Activated naive CD4-positive, alpha-beta T cell treated with anti-CD3 and anti-CD28 coated beads, Interleukin-2, amount 50 U/mL, for 24 hours (primary cell): ENCODE measurements at regions not wholly inside any gene's neighbourhood (a gene's known extent, or its start where the extent isn't known, plus 50 kb on each side); places are given as distances from the start of the nearest gene placed in this dataset.
"Not testable (repeated sequence)": the region's sequence is repeated elsewhere in the genome, so short reads cannot be mapped to it uniquely, and the experiment has no call there.

Experiments used
- H3K27ac Mint-ChIP-seq: one replicate; pipeline ENCODE4 v1.8.0; 2021; ENCODE audit warnings: mild to moderate bottlenecking, mixed read lengths
- H3K27me3 Mint-ChIP-seq: one replicate; pipeline ENCODE4 v1.8.0; 2021; ENCODE audit warnings: mixed read lengths
- H3K36me3 Mint-ChIP-seq: one replicate; pipeline ENCODE4 v1.8.0; 2021; ENCODE audit warnings: mixed read lengths
- H3K4me1 Mint-ChIP-seq: one replicate; pipeline ENCODE4 v1.8.0; 2021; ENCODE audit warnings: mixed read lengths
- H3K4me3 Mint-ChIP-seq: one replicate; pipeline ENCODE4 v1.8.0; 2021; ENCODE audit warnings: mild to moderate bottlenecking, mixed read lengths
- H3K9me3 Mint-ChIP-seq: one replicate; pipeline ENCODE4 v1.8.0; 2021; ENCODE audit warnings: mixed read lengths

DNA sequence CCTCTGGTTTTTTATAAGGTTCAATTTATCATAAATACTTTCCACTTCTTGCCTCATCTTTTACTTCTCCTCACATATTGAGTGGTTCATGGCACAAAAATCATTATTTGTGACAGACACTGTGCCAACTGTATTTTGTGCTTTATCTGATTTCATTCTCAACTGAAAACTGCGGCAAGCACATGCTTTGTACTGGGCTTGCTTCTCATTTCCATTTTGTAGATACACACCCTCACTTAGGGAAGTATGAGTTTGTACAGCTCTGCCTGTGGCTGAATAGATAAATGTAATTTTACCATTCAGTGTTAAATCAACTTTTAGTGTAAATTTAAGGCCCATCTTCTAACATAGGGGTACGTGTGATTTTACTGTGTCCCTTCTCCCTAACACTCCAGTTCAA lies 83.6 kb downstream of the ANXA2R start:
- Mint-ChIP-seq H3K27me3 (no peaks in the 10 kb centered on the region), H3K27ac (no peak overlapping the region), H3K36me3 (no peaks in the 10 kb centered on the region), H3K9me3 (no peaks in the 10 kb centered on the region), H3K4me3 (no peak overlapping the region), H3K4me1 (peaks cover 16% of the 10 kb centered on the region)

DNA sequence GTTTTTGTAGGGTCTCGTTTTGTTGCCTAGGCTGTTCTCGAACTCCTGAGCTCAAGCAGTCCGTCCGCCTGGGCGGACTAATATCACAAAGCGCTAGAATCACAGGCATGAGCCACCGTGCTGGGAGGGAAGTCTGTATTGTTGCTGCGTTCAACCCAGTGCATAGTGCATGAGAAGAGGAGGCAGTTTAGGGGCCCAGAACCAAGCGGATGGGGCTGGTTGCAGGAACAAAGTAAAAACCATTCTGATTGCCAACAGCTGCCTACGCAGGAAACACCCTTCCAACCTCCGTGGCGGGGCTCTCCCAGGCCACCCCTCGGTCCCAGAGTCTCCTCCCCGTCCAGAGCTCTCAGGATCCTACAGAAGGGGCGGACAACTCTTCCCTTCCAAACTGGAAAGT lies 87.1 kb downstream of the ANXA2R start:
- Mint-ChIP-seq H3K4me3 (peak overlapping the region; percentile 96), H3K27me3 (no peaks in the 10 kb centered on the region), H3K9me3 (no peaks in the 10 kb centered on the region), H3K4me1 (peaks cover 28% of the 10 kb centered on the region), H3K36me3 (no peaks in the 10 kb centered on the region), H3K27ac (no peak overlapping the region)

GRCh38 chr5:42952578-42952974 lies 87.5 kb downstream of the ANXA2R start:
- Mint-ChIP-seq H3K36me3 (no peaks in the 10 kb centered on the region), H3K27ac (no peak overlapping the region), H3K4me3 (peak overlapping the region; percentile 96), H3K9me3 (no peaks in the 10 kb centered on the region), H3K27me3 (no peaks in the 10 kb centered on the region), H3K4me1 (peaks cover 28% of the 10 kb centered on the region)

- H3K36me3 Mint-ChIP-seq = no peaks in the 10 kb centered on the region
- no peaks in the 10 kb centered on the region for H3K27me3 Mint-ChIP-seq
- peaks cover 28% of the 10 kb centered on the region for H3K4me1 Mint-ChIP-seq
- H3K9me3 Mint-ChIP-seq = no peaks in the 10 kb centered on the region
- H3K4me3 Mint-ChIP-seq = peak overlapping the region; percentile 96
- H3K27ac Mint-ChIP-seq = peak overlapping the region; percentile 94
These were observed 88.8 kb downstream of the ANXA2R start for GRCh38 chr5:42951293-42951840.

GRCh38 chr5:42950456-42951292 lies 89.4 kb downstream of the ANXA2R start:
- Mint-ChIP-seq H3K27me3 (no peaks in the 10 kb centered on the region), H3K4me3 (peak overlapping the region; percentile 96), H3K27ac (peak overlapping the region; percentile 98), H3K9me3 (no peaks in the 10 kb centered on the region), H3K4me1 (peaks cover 28% of the 10 kb centered on the region), H3K36me3 (no peaks in the 10 kb centered on the region)

DNA sequence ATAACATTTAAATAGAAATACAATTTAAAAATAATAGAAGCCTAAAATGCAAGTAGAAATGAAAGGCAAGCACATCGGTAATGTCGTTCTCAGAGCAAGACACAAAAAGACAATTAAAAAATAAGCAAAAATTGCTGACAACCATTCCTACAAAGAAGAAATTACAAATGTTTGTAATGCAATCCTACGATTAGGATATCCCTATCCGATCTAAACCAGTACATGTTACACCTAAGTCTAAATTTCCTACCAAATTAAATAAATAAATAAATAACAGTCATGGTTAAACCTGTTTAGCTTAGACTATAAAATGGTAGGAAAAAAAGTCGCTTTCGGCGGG lies 90.0 kb downstream of the ANXA2R start:
- Mint-ChIP-seq H3K4me3 (peak overlapping the region; percentile 96), H3K27ac (no peak overlapping the region), H3K4me1 (peaks cover 28% of the 10 kb centered on the region), H3K36me3 (no peaks in the 10 kb centered on the region), H3K27me3 (no peaks in the 10 kb centered on the region), H3K9me3 (no peaks in the 10 kb centered on the region)

- H3K36me3 Mint-ChIP-seq = no peaks in the 10 kb centered on the region
- H3K4me1 Mint-ChIP-seq = peaks cover 28% of the 10 kb centered on the region
- peak overlapping the region; percentile 96 for H3K4me3 Mint-ChIP-seq
- H3K27me3 Mint-ChIP-seq = no peaks in the 10 kb centered on the region
- H3K27ac Mint-ChIP-seq = peak overlapping the region; percentile 56
- H3K9me3 Mint-ChIP-seq = no peaks in the 10 kb centered on the region
These were observed 90.6 kb downstream of the ANXA2R start for GRCh38 chr5:42949348-42950115.

DNA sequence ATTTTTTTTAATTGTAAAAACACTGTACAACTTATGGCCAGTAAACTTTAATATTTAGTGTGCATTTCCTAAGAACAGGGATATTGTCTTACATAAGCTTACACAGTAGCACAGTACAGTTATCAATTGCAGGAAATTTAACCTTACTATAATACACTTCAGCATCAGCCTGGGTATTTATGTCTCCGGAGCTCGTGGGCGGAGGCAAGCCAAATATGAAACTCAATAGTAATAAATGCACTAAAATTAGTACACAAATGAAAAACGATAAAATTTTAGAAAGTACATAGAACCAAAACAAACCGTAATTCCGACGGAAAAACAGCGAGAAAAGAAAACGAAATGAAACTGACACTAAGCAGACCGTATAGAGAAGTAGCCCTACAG lies 91.2 kb downstream of the ANXA2R start:
- H3K9me3 Mint-ChIP-seq = no peaks in the 10 kb centered on the region
- H3K27ac Mint-ChIP-seq = peak overlapping the region; percentile 56
- peak overlapping the region; percentile 96 for H3K4me3 Mint-ChIP-seq
- H3K27me3 Mint-ChIP-seq = no peaks in the 10 kb centered on the region
- no peaks in the 10 kb centered on the region for H3K36me3 Mint-ChIP-seq
- H3K4me1 Mint-ChIP-seq = peaks cover 28% of the 10 kb centered on the region

DNA sequence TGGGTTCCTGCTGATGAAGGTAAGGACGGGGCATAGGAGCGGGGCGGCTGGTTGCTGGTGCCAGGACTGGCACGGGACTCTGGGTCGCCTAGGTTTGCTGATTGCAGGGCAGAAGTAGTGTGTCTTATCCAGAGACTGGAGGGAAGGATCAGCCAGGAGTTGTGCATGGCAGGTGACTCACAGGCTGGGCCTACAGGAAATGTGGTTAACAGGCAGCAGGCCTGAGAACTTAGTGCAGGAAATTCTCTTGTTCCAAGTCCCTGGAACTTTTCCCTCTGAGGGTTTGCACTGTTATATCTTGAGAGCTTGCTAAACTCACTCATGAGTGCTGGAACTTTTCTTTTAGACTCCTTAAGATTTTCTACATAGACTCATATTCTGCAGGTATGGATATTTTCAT lies 95.1 kb downstream of the ANXA2R start:
- Mint-ChIP-seq H3K9me3 (no peaks in the 10 kb centered on the region), H3K4me1 (peaks cover 12% of the 10 kb centered on the region), H3K27me3 (no peaks in the 10 kb centered on the region)

GRCh38 chr5:42943931-42944631 lies 96.0 kb downstream of the ANXA2R start:
- Mint-ChIP-seq H3K27me3 (no peaks in the 10 kb centered on the region), H3K4me3 (peak overlapping the region; percentile 23), H3K27ac (no peak overlapping the region), H3K4me1 (peaks cover 3% of the 10 kb centered on the region), H3K9me3 (no peaks in the 10 kb centered on the region), H3K36me3 (no peaks in the 10 kb centered on the region)

More for the DNA sequence above, 95.1 kb downstream of the ANXA2R start:
- H3K4me3 Mint-ChIP-seq = no peak overlapping the region
- no peak overlapping the region for H3K27ac Mint-ChIP-seq
- no peaks in the 10 kb centered on the region for H3K36me3 Mint-ChIP-seq

GRCh38 chr5:42940853-42941252 lies 99.3 kb downstream of the ANXA2R start:
- Mint-ChIP-seq H3K9me3 (no peaks in the 10 kb centered on the region), H3K4me1 (no peaks in the 10 kb centered on the region), H3K4me3 (no peak overlapping the region), H3K27ac (no peak overlapping the region), H3K27me3 (no peaks in the 10 kb centered on the region), H3K36me3 (no peaks in the 10 kb centered on the region)

- not testable (repeated sequence) for H3K27ac Mint-ChIP-seq, H3K36me3 Mint-ChIP-seq, H3K9me3 Mint-ChIP-seq, H3K4me3 Mint-ChIP-seq, H3K4me1 Mint-ChIP-seq, H3K27me3 Mint-ChIP-seq
These were observed 108.1 kb downstream of the ANXA2R start for GRCh38 chr5:42932011-42932410.

- not testable (repeated sequence) for H3K27me3 Mint-ChIP-seq, H3K9me3 Mint-ChIP-seq
These were observed 108.7 kb downstream of the ANXA2R start for GRCh38 chr5:42931451-42931850.

GRCh38 chr5:42930934-42931333 lies 109.2 kb downstream of the ANXA2R start:
- H3K36me3 Mint-ChIP-seq = peaks cover 2% of the 10 kb centered on the region
- no peak overlapping the region for H3K27ac Mint-ChIP-seq
- no peaks in the 10 kb centered on the region for H3K27me3 Mint-ChIP-seq
- peaks cover 6% of the 10 kb centered on the region for H3K9me3 Mint-ChIP-seq
- no peaks in the 10 kb centered on the region for H3K4me1 Mint-ChIP-seq
- no peak overlapping the region for H3K4me3 Mint-ChIP-seq

More at GRCh38 chr5:42931451-42931850, 108.7 kb downstream of the ANXA2R start:
- not testable (repeated sequence) for H3K4me3 Mint-ChIP-seq, H3K4me1 Mint-ChIP-seq, H3K27ac Mint-ChIP-seq, H3K36me3 Mint-ChIP-seq

DNA sequence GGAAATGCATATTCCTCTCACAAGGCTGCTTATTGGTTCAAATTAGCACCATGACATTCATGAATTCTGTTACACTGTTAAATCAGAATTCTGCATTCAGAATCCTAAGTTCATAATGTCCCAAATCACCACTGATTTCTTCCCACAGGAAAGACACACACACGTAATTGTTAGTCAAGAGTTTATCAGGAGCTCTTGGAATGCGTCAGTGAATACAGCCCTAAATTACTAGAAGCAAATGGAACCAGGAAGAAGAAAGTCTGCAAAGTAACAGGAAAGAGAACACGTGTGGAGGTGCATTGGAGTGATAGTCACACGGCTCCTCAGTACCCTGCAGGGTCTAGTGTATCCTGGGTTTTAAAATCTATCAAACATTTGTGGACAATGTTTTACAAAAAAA lies 110.2 kb downstream of the ANXA2R start:
- Mint-ChIP-seq H3K27ac (no peak overlapping the region), H3K36me3 (peaks cover 2% of the 10 kb centered on the region), H3K4me3 (no peak overlapping the region), H3K9me3 (peaks cover 6% of the 10 kb centered on the region), H3K4me1 (no peaks in the 10 kb centered on the region), H3K27me3 (no peaks in the 10 kb centered on the region)

DNA sequence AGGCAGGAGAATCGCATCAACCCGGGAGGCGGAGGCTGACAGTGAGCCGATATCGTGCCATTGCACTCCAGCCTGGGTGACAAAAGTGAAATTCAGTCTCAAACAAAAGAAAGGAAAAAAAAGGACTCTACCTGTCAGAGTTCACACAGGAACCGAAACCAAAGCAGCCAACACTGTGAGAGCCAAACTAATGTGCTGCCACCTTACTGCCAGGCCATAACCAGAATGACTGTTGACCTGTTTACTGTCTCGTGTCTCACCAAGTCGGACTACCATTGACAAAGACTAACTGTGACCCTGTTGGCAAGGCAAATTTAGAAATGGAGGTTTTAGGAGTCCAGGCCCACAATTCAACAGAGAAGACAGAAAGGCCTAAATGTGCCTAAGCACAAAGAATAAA lies 112.4 kb downstream of the ANXA2R start:
- Mint-ChIP-seq H3K27ac (no peak overlapping the region), H3K4me1 (no peaks in the 10 kb centered on the region), H3K27me3 (no peaks in the 10 kb centered on the region), H3K9me3 (peaks cover 1% of the 10 kb centered on the region), H3K4me3 (no peak overlapping the region), H3K36me3 (peaks cover under 1% of the 10 kb centered on the region)
